H9 (cell line): ENCODE measurements at regions not wholly inside any gene's neighbourhood (a gene's known extent, or its start where the extent isn't known, plus 50 kb on each side); places are given as distances from the start of the nearest gene placed in this dataset.

ENCODE experiments used
- DNase-seq: peaks from one replicate; pipeline ENCODE4 v3.0.0-alpha.2; 2017
- H2AFZ ChIP-seq: one replicate; pipeline ENCODE4 v1.6.1; 2013; ENCODE audit warnings: mild to moderate bottlenecking, low read length, control low read depth, moderate library complexity
- H2AK5ac ChIP-seq: 2 replicates; pipeline ENCODE4 v1.6.1; 2013; ENCODE audit warnings: low read length, control low read depth, mixed read lengths; ENCODE audit not compliant: insufficient read length
- H2BK120ac ChIP-seq: one replicate; pipeline ENCODE4 v1.6.1; 2013; ENCODE audit warnings: low read depth, mild to moderate bottlenecking, low read length, control low read depth, inconsistent platforms; ENCODE audit not compliant: poor library complexity, severe bottlenecking
- H2BK12ac ChIP-seq: 2 replicates; pipeline ENCODE4 v1.6.1; 2013; ENCODE audit warnings: low read length, control low read depth, mixed read lengths, low read depth; ENCODE audit not compliant: insufficient read length
- H2BK15ac ChIP-seq: 2 replicates; pipeline ENCODE4 v1.6.1; 2013; ENCODE audit warnings: low read depth, low read length, control low read depth
- H2BK20ac ChIP-seq: one replicate; pipeline ENCODE4 v1.6.1; 2013; ENCODE audit warnings: low read depth, mild to moderate bottlenecking, low read length, control low read depth, inconsistent platforms; ENCODE audit not compliant: poor library complexity, severe bottlenecking
- H2BK5ac ChIP-seq: 2 replicates; pipeline ENCODE4 v1.6.1; 2013; ENCODE audit warnings: low read length, control low read depth, mixed read lengths; ENCODE audit not compliant: insufficient read length
- H3K14ac ChIP-seq: 2 replicates; pipeline ENCODE4 v1.6.1; 2013; ENCODE audit warnings: low read length, control low read depth; ENCODE audit not compliant: insufficient read depth
- H3K18ac ChIP-seq: 2 replicates; pipeline ENCODE4 v1.6.1; 2013; ENCODE audit warnings: low read depth, mild to moderate bottlenecking, mixed read lengths, low read length, control low read depth; ENCODE audit not compliant: insufficient read length
- H3K23ac ChIP-seq: 2 replicates; pipeline ENCODE4 v1.6.1; 2013; ENCODE audit warnings: low read length, control low read depth, mixed read lengths, low read depth; ENCODE audit not compliant: insufficient read length
- H3K23me2 ChIP-seq: 2 replicates; pipeline ENCODE4 v1.6.1; 2013; ENCODE audit warnings: low read depth, mild to moderate bottlenecking, mixed read lengths, low read length, control low read depth; ENCODE audit not compliant: insufficient read length, poor library complexity, severe bottlenecking
- H3K27ac ChIP-seq: 2 replicates; pipeline ENCODE4 v1.5.1; 2013; ENCODE audit warnings: low read length, control low read depth, mixed read lengths, low read depth; ENCODE audit not compliant: insufficient read length
- H3K27me3 ChIP-seq: 2 replicates; pipeline ENCODE4 v1.6.1; 2013; ENCODE audit warnings: low read length, control low read depth, inconsistent platforms; ENCODE audit not compliant: insufficient read depth
- H3K4ac ChIP-seq: 2 replicates; pipeline ENCODE4 v1.6.1; 2013; ENCODE audit warnings: low read depth, mild to moderate bottlenecking, control low read depth, inconsistent platforms, low read length, moderate library complexity
- H3K4me1 ChIP-seq: 2 replicates; pipeline ENCODE4 v1.6.1; 2013; ENCODE audit warnings: low read length, control low read depth, inconsistent platforms; ENCODE audit not compliant: insufficient read depth
- H3K4me2 ChIP-seq: 2 replicates; pipeline ENCODE4 v1.6.1; 2013; ENCODE audit warnings: low read length, control low read depth, mixed read lengths; ENCODE audit not compliant: insufficient read length, insufficient read depth
- H3K56ac ChIP-seq: 2 replicates; pipeline ENCODE4 v1.6.1; 2013; ENCODE audit warnings: low read depth, mild to moderate bottlenecking, mixed read lengths, low read length, control low read depth; ENCODE audit not compliant: insufficient read length
- H3K79me1 ChIP-seq: 2 replicates; pipeline ENCODE4 v1.6.1; 2013; ENCODE audit warnings: low read depth, mild to moderate bottlenecking, moderate library complexity, low read length, control low read depth, inconsistent platforms; ENCODE audit not compliant: insufficient read depth, poor library complexity, severe bottlenecking
- H3K79me2 ChIP-seq: 2 replicates; pipeline ENCODE4 v1.6.1; 2013; ENCODE audit warnings: low read length, control low read depth, inconsistent platforms; ENCODE audit not compliant: insufficient read depth
- H3K9ac ChIP-seq: 2 replicates; pipeline ENCODE4 v1.6.1; 2013; ENCODE audit warnings: low read length, control low read depth, mixed read lengths; ENCODE audit not compliant: insufficient read length; ENCODE audit errors: extremely low read depth
- H3K9me3 ChIP-seq: one replicate; pipeline ENCODE4 v1.6.1; 2013; ENCODE audit warnings: low read depth, low read length, inconsistent platforms; ENCODE audit not compliant: control insufficient read depth
- H3T11ph ChIP-seq: one replicate; pipeline ENCODE4 v1.6.1; 2013; ENCODE audit warnings: mild to moderate bottlenecking, low read length, control low read depth, inconsistent platforms
- H4K20me1 ChIP-seq: one replicate; pipeline ENCODE4 v1.6.1; 2013; ENCODE audit not compliant: control insufficient read depth, insufficient read length, insufficient read depth
- H4K5ac ChIP-seq: 2 replicates; pipeline ENCODE4 v1.6.1; 2013; ENCODE audit warnings: low read depth, mild to moderate bottlenecking, mixed read lengths, low read length, control low read depth; ENCODE audit not compliant: insufficient read length
- H4K8ac ChIP-seq: replicated peaks from 2 replicates; pipeline ENCODE4 v1.6.1; 2013; ENCODE audit warnings: low read length, control low read depth, mixed read lengths, low read depth; ENCODE audit not compliant: insufficient read length
- H4K91ac ChIP-seq: 2 replicates; pipeline ENCODE4 v1.6.1; 2013; ENCODE audit warnings: low read depth, mild to moderate bottlenecking, moderate library complexity, mixed read lengths, low read length, control low read depth; ENCODE audit not compliant: insufficient read length
- H3K27ac Mint-ChIP-seq, 3 experiments: 2 replicates in 2 of 3; 3 replicates in 1 of 3; pipeline ENCODE4 v1.8.0; 2020 to 2021; ENCODE audit warnings: mixed read lengths in 3 of 3, mild to moderate bottlenecking in 1 of 3, moderate library complexity in 1 of 3
- H3K27me3 Mint-ChIP-seq: 2 replicates; pipeline ENCODE4 v1.8.0; 2021; ENCODE audit warnings: low read depth, mild to moderate bottlenecking, moderate library complexity, mixed read lengths
- H3K36me3 Mint-ChIP-seq, 3 experiments: 2 replicates in 2 of 3; 3 replicates in 1 of 3; pipeline ENCODE4 v1.8.0; 2020 to 2021; ENCODE audit warnings: low read depth in 3 of 3, mixed read lengths in 3 of 3; ENCODE audit not compliant: insufficient read depth in 1 of 3
- H3K4me1 Mint-ChIP-seq, 2 experiments: 2 replicates each; pipeline ENCODE4 v1.8.0; 2020; ENCODE audit warnings: mixed read lengths in 2 of 2
- H3K4me3 Mint-ChIP-seq, 2 experiments: 2 replicates in 1 of 2; 3 replicates in 1 of 2; pipeline ENCODE4 v1.8.0; 2020 to 2021; ENCODE audit warnings: mild to moderate bottlenecking in 2 of 2, mixed read lengths in 2 of 2, moderate library complexity in 1 of 2
- H3K9me3 Mint-ChIP-seq, 2 experiments: 2 replicates in 1 of 2; 3 replicates in 1 of 2; pipeline ENCODE4 v1.8.0; 2020; ENCODE audit warnings: mild to moderate bottlenecking in 2 of 2, mixed read lengths in 2 of 2, moderate library complexity in 1 of 2
- CTCF ChIP-seq: fragments of 200-600 bp; sonication (generic); conservative IDR thresholded peaks from 3 replicates; pipeline ENCODE4 v1.8.0; 2021; ENCODE audit warnings: antibody characterized with exemption, mild to moderate bottlenecking
- WGBS: extraction: QIAGEN DNeasy Blood & Tissue Kit; methylation state at CpG from one replicate; pipeline ENCODE4 v1.1.7; 2013; ENCODE audit warnings: missing lambda C conversion rate, low lambda C conversion rate, mixed read lengths; ENCODE audit not compliant: insufficient read length; ENCODE audit errors: extremely low coverage; 5-methylcytosine and 5-hydroxymethylcytosine counted together

GRCh38 chr7:51477323-51477722 lies 160.7 kb upstream of the COBL start:
- no peak overlapping the region for H3K9ac ChIP-seq
- no peaks in the 10 kb centered on the region for H3K79me1 ChIP-seq
- Mint-ChIP-seq H3K36me3 (no peaks in the 10 kb centered on the region; a peak in 1 of 7 replicates), H3K4me1 (no peaks in the 10 kb centered on the region), H3K9me3 (no peaks in the 10 kb centered on the region), H3K27ac (no peak overlapping the region), H3K27me3 (peaks cover 11% of the 10 kb centered on the region), H3K4me3 (no peak overlapping the region)
- H2BK12ac ChIP-seq, result no peak overlapping the region
- no peak overlapping the region for H4K91ac ChIP-seq
- no peak overlapping the region for H3K4ac ChIP-seq
- H3K27ac ChIP-seq, result no peak overlapping the region
- H3K56ac ChIP-seq, result no peak overlapping the region
- H2AFZ ChIP-seq, result no peak overlapping the region
- H3K9me3 ChIP-seq, result no peaks in the 10 kb centered on the region
- no peak overlapping the region for H2BK120ac ChIP-seq
- no peak overlapping the region for H2AK5ac ChIP-seq
- no peak overlapping the region for H4K5ac ChIP-seq
- WGBS, result 97% methylated on average over 5 of the region's 8 CpGs
- H3K79me2 ChIP-seq, result no peaks in the 10 kb centered on the region
- H3K23ac ChIP-seq, result no peak overlapping the region
- H3T11ph ChIP-seq, result no peak overlapping the region
- DNase-seq, result no peak
- no peak for TF ChIP-seq CTCF
- H3K18ac ChIP-seq, result peak overlapping the region; percentile 13
- H2BK15ac ChIP-seq, result no peak overlapping the region
- H2BK20ac ChIP-seq, result no peak overlapping the region
- H3K14ac ChIP-seq, result no peak overlapping the region
- H3K23me2 ChIP-seq, result no peaks in the 10 kb centered on the region
- H4K20me1 ChIP-seq, result no peaks in the 10 kb centered on the region
- H3K4me1 ChIP-seq, result no peaks in the 10 kb centered on the region
- H3K4me2 ChIP-seq, result no peak overlapping the region
- H3K27me3 ChIP-seq, result no peaks in the 10 kb centered on the region; the same call in 1 of the 2 replicates
- no peak overlapping the region for H4K8ac ChIP-seq
- no peak overlapping the region for H2BK5ac ChIP-seq
